ENCODE measurements at regions not wholly inside any gene's neighbourhood (a gene's known extent, or its start where the extent isn't known, plus 50 kb on each side); places are given as distances from the start of the nearest gene placed in this dataset.

DNA sequence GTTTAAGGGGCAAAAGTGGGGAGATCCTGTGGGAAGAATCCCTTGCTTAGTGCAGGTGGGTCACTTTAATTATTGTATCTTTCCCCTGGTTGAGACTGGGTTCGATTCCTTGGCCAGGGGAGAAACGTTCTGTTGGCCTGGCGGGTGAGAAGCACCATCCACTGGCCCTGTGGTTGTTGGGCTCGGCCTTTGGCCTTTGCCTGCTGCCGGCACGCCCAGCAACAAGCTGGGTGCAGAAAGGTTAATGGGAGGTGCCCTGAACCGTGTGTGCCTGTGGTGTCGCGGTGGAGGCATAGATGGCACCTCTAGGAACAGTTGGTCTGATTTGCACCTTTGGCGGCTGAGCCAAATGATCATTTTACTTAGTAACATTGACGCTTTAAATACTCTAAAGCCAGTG is 363.6 kb upstream of the CNTNAP2 start:
- H3K4me3 ChIP-seq: no peak overlapping the region
- H3K9me3 ChIP-seq: no peaks in the 10 kb centered on the region
- WGBS (ENCODE audit: missing lambda C conversion rate): 24% methylated on average over 11 of the region's 11 CpGs
- H3K27ac ChIP-seq: no peak overlapping the region
- H3K4me1 ChIP-seq: no peaks in the 10 kb centered on the region
- no peak overlapping the region for H3K4me2 ChIP-seq
- FAIRE-seq (no peak), ATAC-seq (no peak), DNase-seq (ENCODE audit: low read depth in 1 of 2, low spot score in 1 of 2) (no peak)
- CTCF ChIA-PET: no interaction called here
- TF ChIP-seq, protein P1, sequence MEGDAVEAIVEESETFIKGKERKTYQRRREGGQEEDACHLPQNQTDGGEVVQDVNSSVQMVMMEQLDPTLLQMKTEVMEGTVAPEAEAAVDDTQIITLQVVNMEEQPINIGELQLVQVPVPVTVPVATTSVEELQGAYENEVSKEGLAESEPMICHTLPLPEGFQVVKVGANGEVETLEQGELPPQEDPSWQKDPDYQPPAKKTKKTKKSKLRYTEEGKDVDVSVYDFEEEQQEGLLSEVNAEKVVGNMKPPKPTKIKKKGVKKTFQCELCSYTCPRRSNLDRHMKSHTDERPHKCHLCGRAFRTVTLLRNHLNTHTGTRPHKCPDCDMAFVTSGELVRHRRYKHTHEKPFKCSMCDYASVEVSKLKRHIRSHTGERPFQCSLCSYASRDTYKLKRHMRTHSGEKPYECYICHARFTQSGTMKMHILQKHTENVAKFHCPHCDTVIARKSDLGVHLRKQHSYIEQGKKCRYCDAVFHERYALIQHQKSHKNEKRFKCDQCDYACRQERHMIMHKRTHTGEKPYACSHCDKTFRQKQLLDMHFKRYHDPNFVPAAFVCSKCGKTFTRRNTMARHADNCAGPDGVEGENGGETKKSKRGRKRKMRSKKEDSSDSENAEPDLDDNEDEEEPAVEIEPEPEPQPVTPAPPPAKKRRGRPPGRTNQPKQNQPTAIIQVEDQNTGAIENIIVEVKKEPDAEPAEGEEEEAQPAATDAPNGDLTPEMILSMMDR (IDR thresholded peaks at IDR 0.05): no peak
- no peak for TF ChIP-seq ZNF302 (CRISPR knock-in tag; IDR thresholded peaks at IDR 0.05)
- TF ChIP-seq, protein P2, sequence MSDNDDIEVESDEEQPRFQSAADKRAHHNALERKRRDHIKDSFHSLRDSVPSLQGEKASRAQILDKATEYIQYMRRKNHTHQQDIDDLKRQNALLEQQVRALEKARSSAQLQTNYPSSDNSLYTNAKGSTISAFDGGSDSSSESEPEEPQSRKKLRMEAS (IDR thresholded peaks at IDR 0.05): no peak
- no peak for TF ChIP-seq CHD4 (IDR thresholded peaks at IDR 0.05; ENCODE audit: borderline replicate concordance)
- no peak for TF ChIP-seq FOSB (CRISPR knock-in tag; IDR thresholded peaks at IDR 0.05)
- TF ChIP-seq NR3C1 (IDR thresholded peaks at IDR 0.05): no peak
- TF ChIP-seq FOSL2 (IDR thresholded peaks at IDR 0.05): no peak
- no peak for TF ChIP-seq FOSL2 (CRISPR knock-in tag; IDR thresholded peaks at IDR 0.05)
- no peak for TF ChIP-seq KDM5A (IDR thresholded peaks at IDR 0.05)
- TF ChIP-seq RARB (CRISPR knock-in tag; IDR thresholded peaks at IDR 0.05): no peak
- no peak for TF ChIP-seq GATA3 (IDR thresholded peaks at IDR 0.05; ENCODE audit: borderline replicate concordance)
- TF ChIP-seq EHF (CRISPR knock-in tag; IDR thresholded peaks at IDR 0.05): no peak
- TF ChIP-seq CEBPB (IDR thresholded peaks at IDR 0.05): no peak
- POLR2A ChIA-PET: no interaction called here

DNA sequence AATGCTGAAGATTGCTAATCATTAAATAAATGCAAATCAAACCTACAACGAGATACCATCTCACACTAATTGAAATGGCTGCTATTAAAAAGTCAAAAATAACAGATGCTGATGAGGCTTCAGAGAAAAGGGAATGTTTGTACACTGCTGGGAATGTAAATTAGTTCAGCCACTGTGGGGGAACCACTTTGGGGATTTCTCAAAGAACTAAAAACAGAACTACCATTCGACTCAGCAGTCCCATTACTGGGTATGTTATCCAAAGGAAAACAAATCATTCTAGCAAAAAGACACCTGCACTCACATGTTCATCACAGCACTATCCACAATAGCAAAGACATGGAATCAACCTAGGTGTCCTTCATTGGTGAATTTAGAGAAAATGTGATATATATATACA is 379.0 kb upstream of the CNTNAP2 start:
- TF ChIP-seq EP300 (IDR thresholded peaks at IDR 0.05) (no peak), JUNB (IDR thresholded peaks at IDR 0.05) (no peak), NR3C1 (IDR thresholded peaks at IDR 0.05) (no peak), EHMT2 (IDR thresholded peaks at IDR 0.05; ENCODE audit: low read depth) (no peak), TP53 (CRISPR knock-in tag; IDR thresholded peaks at IDR 0.05) (no peak)
- TF ChIP-seq, protein P3, sequence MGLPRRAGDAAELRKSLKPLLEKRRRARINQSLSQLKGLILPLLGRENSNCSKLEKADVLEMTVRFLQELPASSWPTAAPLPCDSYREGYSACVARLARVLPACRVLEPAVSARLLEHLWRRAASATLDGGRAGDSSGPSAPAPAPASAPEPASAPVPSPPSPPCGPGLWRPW (IDR thresholded peaks at IDR 0.05): no peak
- TF ChIP-seq, protein P4, sequence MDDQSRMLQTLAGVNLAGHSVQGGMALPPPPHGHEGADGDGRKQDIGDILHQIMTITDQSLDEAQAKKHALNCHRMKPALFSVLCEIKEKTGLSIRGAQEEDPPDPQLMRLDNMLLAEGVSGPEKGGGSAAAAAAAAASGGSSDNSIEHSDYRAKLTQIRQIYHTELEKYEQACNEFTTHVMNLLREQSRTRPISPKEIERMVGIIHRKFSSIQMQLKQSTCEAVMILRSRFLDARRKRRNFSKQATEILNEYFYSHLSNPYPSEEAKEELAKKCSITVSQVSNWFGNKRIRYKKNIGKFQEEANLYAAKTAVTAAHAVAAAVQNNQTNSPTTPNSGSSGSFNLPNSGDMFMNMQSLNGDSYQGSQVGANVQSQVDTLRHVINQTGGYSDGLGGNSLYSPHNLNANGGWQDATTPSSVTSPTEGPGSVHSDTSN (IDR thresholded peaks at IDR 0.05): no peak
- no peak for DNase-seq (ENCODE audit: low read depth in 1 of 2, low spot score in 1 of 2)
- Histone ChIP-seq H3K9me3 (no peaks in the 10 kb centered on the region), H3K27ac (no peak overlapping the region), H3K4me2 (no peak overlapping the region), H3K4me1 (no peaks in the 10 kb centered on the region), H3K4me3 (no peak overlapping the region)
- WGBS (ENCODE audit: missing lambda C conversion rate): 2% methylated on average over 2 of the region's 2 CpGs
- no peak for ATAC-seq
- no peak for FAIRE-seq
- ChIA-PET POLR2A (no interaction called here), CTCF (no interaction called here)

DNA sequence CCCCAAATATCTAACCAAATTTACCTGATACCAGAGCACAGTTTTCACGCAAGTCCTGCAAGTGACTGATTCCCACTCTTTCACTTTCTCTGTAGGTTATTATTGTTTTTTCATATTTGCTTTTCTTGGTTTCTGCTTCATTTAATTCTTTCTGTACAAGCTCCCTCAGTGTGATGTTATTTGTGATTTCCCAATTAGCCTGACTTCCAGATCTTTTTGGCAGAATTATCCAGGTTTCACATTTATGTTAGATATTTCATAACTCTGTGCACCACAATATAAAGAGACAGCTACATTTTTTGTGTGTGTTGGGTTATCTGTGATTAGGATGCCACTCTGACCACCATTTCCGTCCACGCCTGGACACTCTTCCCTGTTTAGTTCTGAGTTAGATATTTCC is 381.5 kb upstream of the CNTNAP2 start:
- ATAC-seq (no peak), DNase-seq (ENCODE audit: low read depth in 1 of 2, low spot score in 1 of 2) (no peak), FAIRE-seq (no peak)
- Histone ChIP-seq H3K9me3 (no peaks in the 10 kb centered on the region), H3K27ac (no peak overlapping the region), H3K4me2 (no peak overlapping the region), H3K4me1 (no peaks in the 10 kb centered on the region), H3K4me3 (no peak overlapping the region)
- no peak for TF ChIP-seq CBX8 (IDR thresholded peaks at IDR 0.05)
- TF ChIP-seq, protein P5, sequence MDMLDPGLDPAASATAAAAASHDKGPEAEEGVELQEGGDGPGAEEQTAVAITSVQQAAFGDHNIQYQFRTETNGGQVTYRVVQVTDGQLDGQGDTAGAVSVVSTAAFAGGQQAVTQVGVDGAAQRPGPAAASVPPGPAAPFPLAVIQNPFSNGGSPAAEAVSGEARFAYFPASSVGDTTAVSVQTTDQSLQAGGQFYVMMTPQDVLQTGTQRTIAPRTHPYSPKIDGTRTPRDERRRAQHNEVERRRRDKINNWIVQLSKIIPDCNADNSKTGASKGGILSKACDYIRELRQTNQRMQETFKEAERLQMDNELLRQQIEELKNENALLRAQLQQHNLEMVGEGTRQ (IDR thresholded peaks at IDR 0.05): no peak
- TF ChIP-seq, protein P2 (IDR thresholded peaks at IDR 0.05): no peak
- TF ChIP-seq RAD21 (conservative IDR thresholded peaks at IDR 0.05 in 1 of 2, IDR thresholded peaks at IDR 0.05 in 1 of 2): no peak
- no peak for TF ChIP-seq KDM1A (IDR thresholded peaks at IDR 0.05; ENCODE audit: low read depth)
- no peak for TF ChIP-seq RCOR1 (IDR thresholded peaks at IDR 0.05; ENCODE audit: low read depth, low read length)
- 19% methylated on average over 3 of the region's 3 CpGs for WGBS (ENCODE audit: missing lambda C conversion rate)
- CTCF ChIA-PET: interaction anchor here (0.7 kb wide), 1 partner anchor 225 kb away, joined by 3 read pairs; no protein-coding TSS in a partner anchor
- POLR2A ChIA-PET: no interaction called here

Measured in A549 (cell line).